Skeletal muscle tissue (tissue), 3 donors: ENCODE measurements at regions not wholly inside any gene's neighbourhood (a gene's known extent, or its start where the extent isn't known, plus 50 kb on each side); places are given as distances from the start of the nearest gene placed in this dataset.

Experiments
- H3K27ac ChIP-seq: one replicate; pipeline ENCODE4 v1.7.0; 2013; ENCODE audit warnings: mild to moderate bottlenecking, low read depth, low read length, inconsistent platforms
- H3K27me3 ChIP-seq, 3 donors: one replicate each; pipeline ENCODE4 v1.7.0; 2013; ENCODE audit warnings: low read length in 3 of 3; ENCODE audit not compliant: control insufficient read depth in 3 of 3, insufficient read depth in 3 of 3
- H3K36me3 ChIP-seq, 3 donors: one replicate each; pipeline ENCODE4 v1.7.0; 2013; ENCODE audit warnings: low read length in 3 of 3; ENCODE audit not compliant: control insufficient read depth in 3 of 3, insufficient read depth in 3 of 3
- H3K4me1 ChIP-seq, 3 donors: one replicate each; pipeline ENCODE4 v1.7.0; 2013; ENCODE audit warnings: low read length in 3 of 3, mild to moderate bottlenecking in 3 of 3; ENCODE audit not compliant: control insufficient read depth in 3 of 3, insufficient read depth in 3 of 3
- H3K4me3 ChIP-seq, 3 donors: one replicate each; pipeline ENCODE4 v1.7.0; 2013; ENCODE audit warnings: low read length in 3 of 3
- H3K9ac ChIP-seq, 3 donors: one replicate each; pipeline ENCODE4 v1.7.0; 2013; ENCODE audit warnings: low read length in 3 of 3, mild to moderate bottlenecking in 3 of 3, moderate library complexity in 2 of 3, low read depth in 1 of 3
- H3K9me3 ChIP-seq, 3 donors: one replicate each; pipeline ENCODE4 v1.7.0; 2013; ENCODE audit warnings: low read length in 3 of 3; ENCODE audit not compliant: control insufficient read depth in 3 of 3
- donor health status: Osteomylitis.

DNA sequence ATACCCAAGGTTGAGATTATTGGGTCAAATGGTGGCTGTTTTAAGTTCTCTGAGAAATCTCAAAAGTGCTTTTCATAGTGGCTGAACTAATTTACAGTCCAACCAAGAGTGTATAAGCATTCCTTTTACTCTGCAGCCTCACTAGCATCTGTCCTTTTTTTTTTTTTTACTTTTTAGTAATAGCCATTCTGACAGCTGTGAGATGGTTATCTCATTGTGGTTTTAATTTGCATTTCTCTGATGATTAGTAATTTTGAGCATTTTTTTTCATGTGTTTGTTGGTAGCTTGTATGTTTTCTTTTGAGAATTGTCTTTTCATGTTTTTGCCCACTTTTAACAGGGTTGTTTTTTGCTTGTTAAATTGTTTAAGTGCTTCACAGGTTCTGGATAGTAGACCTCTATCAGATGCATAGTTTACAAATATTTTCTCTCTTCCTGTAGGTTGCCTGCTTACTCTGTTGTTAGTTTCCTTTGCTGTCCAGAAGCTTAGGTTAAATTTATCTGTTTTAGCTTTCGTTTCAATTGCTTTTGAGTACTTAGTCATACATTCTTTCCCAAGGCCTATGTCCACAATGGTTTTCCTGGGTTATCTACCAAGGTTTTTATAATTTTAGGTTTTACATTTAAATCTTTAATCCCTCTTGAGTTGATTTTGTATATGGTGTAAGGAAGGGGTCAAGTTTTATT, 881.3 kb upstream of the SEL1L start:
- Histone ChIP-seq H3K27me3 (no peaks in the 10 kb centered on the region), H3K36me3 (no peaks in the 10 kb centered on the region), H3K4me3 (no peak overlapping the region), H3K9me3 (peaks cover 0 to 6% (median 0%) of the 10 kb centered on the region in 3 donors), H3K9ac (no peak overlapping the region), H3K27ac (no peak overlapping the region), H3K4me1 (no peaks in the 10 kb centered on the region)

DNA sequence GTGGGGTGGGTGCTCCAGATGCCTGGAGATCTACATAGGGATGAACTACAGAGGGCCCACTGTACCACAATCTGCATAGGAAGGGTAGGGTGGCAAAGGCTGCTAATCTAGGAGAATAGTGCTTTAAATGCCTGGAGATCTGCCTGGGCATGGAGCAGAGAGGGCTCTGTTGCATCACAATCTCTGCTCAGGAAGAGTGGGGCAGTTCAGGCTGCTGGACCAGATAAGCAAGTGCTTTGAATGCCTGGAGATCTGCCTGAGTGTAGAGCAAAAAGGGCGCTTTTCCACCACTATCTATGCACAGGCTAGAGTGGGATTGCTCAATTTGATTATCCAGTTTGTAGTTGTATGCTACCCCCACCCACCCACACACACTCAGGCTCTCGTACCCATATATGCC, 886.3 kb upstream of the SEL1L start:
- H3K9ac ChIP-seq: no peak overlapping the region

DNA sequence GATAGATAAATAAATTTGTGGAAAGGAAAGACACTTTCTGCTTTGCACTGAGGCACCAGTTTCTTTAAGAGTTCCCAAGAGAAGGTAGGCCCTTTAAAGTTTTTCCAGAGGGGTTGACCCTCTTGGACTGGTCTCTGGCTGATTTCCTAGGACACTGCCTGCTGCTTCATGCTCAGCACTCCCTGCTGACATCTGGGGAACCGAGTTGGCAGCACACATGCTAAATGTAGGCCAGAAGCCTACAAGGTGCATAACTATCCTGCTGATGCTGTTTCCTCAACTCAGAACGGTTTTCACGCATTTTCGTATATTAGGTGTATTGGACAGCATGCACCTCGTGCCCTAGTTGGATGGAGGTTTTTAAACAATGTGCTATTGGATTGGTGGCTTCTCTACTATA, 887.2 kb upstream of the SEL1L start:
- Histone ChIP-seq H3K4me3 (no peak overlapping the region), H3K9me3 (peaks cover 0 to 6% (median 0%) of the 10 kb centered on the region in 3 donors), H3K4me1 (no peaks in the 10 kb centered on the region), H3K27ac (no peak overlapping the region), H3K36me3 (no peaks in the 10 kb centered on the region), H3K9ac (no peak overlapping the region), H3K27me3 (no peaks in the 10 kb centered on the region)

More for the DNA sequence above, 886.3 kb upstream of the SEL1L start:
- no peaks in the 10 kb centered on the region for H3K4me1 ChIP-seq
- no peaks in the 10 kb centered on the region for H3K27me3 ChIP-seq
- peaks cover 0 to 6% (median 0%) of the 10 kb centered on the region in 3 donors for H3K9me3 ChIP-seq
- H3K36me3 ChIP-seq: no peaks in the 10 kb centered on the region
- no peak overlapping the region for H3K27ac ChIP-seq
- no peak overlapping the region for H3K4me3 ChIP-seq

DNA sequence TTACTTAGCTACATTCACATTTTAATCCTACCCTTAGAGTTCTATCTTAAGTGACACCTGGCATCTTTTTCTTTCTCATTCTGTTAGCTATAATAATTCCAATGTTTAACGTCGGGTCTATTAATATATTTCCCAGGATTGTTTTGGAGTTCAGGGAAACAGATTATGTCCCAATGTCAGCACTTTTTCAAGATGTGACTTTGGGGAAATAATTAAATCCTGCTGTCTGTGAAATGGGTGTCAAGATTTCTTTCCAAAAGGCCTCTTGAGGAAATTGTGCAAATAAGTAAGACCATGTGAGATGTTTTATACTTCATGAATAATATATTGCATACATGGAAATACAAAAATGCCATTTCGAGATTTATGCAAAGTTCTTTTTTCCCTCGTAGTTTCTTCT, 887.6 kb upstream of the SEL1L start:
- Histone ChIP-seq H3K4me1 (no peaks in the 10 kb centered on the region), H3K9ac (no peak overlapping the region), H3K27ac (no peak overlapping the region), H3K36me3 (no peaks in the 10 kb centered on the region), H3K9me3 (peaks cover 0 to 6% (median 0%) of the 10 kb centered on the region in 3 donors), H3K4me3 (no peak overlapping the region), H3K27me3 (no peaks in the 10 kb centered on the region)

DNA sequence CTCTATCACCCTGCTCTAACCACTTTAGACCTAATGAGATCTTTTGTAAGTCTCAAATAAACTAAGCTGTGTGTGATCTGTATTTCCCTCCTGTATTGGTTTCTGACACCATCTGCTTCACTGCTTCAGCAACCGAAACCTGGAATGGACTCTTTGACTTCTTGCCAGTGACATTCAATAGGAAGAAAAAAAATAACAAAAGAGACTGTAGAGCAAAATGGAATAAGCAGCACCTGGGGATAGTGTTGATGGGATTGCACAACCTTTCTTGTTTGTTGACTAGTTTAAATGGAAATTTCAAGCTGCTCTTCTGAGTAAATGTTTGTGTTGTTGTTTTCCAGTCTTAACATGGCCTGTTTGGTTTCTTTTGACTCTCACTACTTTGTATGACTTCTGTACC, 888.6 kb upstream of the SEL1L start:
- H3K36me3 ChIP-seq: no peaks in the 10 kb centered on the region

DNA sequence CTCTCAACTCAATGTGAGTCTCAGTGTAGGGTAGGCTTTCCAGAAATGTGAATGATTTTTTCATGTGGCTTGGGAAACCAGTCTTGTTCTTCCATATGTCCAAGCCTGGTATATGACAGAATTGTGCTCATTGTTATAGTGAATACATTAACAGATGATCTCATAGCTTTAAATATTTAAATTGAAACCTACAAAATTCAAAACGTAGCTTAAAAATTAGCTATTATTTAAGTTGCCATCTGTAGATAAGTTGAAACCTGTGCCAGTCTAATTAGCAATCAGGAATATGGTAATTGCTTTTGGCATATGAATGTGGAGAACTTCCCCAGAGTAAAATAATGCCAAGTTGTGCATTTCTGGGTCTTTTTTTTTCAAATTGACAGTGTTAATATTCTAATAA, 891.6 kb upstream of the SEL1L start:
- Histone ChIP-seq H3K9ac (no peak overlapping the region), H3K4me1 (no peaks in the 10 kb centered on the region), H3K9me3 (no peaks in the 10 kb centered on the region), H3K27me3 (no peaks in the 10 kb centered on the region), H3K36me3 (no peaks in the 10 kb centered on the region), H3K27ac (no peak overlapping the region), H3K4me3 (no peak overlapping the region)

More for the DNA sequence above, 888.6 kb upstream of the SEL1L start:
- H3K27me3 ChIP-seq: no peaks in the 10 kb centered on the region
- H3K9ac ChIP-seq: no peak overlapping the region
- peaks cover 0 to 2% (median 0%) of the 10 kb centered on the region in 3 donors for H3K9me3 ChIP-seq
- H3K4me3 ChIP-seq: no peak overlapping the region
- H3K4me1 ChIP-seq: no peaks in the 10 kb centered on the region
- H3K27ac ChIP-seq: no peak overlapping the region

DNA sequence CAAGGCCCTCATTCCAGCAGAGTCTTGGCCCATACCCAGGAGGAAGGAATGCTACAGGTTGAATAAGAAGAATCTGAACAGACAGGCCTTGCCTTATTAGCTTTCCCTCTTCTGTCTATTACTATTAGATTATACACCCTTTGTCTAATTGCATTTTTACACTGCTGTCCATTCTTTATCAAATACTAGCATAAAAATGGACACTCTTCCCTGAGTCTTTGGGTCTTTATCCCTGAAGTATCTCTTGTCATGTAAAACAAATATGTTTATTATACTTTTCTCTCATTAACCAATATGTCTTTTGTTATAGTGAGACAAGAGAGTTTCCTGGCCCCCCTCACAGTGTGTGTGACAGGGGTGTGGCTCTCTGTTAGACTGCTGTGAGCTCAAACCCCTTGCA, 897.4 kb upstream of the SEL1L start:
- no peaks in the 10 kb centered on the region for H3K36me3 ChIP-seq
- no peak overlapping the region for H3K4me3 ChIP-seq
- no peaks in the 10 kb centered on the region for H3K4me1 ChIP-seq
- no peak overlapping the region for H3K9ac ChIP-seq
- no peak overlapping the region for H3K27ac ChIP-seq
- no peaks in the 10 kb centered on the region for H3K27me3 ChIP-seq
- H3K9me3 ChIP-seq: no peaks in the 10 kb centered on the region

DNA sequence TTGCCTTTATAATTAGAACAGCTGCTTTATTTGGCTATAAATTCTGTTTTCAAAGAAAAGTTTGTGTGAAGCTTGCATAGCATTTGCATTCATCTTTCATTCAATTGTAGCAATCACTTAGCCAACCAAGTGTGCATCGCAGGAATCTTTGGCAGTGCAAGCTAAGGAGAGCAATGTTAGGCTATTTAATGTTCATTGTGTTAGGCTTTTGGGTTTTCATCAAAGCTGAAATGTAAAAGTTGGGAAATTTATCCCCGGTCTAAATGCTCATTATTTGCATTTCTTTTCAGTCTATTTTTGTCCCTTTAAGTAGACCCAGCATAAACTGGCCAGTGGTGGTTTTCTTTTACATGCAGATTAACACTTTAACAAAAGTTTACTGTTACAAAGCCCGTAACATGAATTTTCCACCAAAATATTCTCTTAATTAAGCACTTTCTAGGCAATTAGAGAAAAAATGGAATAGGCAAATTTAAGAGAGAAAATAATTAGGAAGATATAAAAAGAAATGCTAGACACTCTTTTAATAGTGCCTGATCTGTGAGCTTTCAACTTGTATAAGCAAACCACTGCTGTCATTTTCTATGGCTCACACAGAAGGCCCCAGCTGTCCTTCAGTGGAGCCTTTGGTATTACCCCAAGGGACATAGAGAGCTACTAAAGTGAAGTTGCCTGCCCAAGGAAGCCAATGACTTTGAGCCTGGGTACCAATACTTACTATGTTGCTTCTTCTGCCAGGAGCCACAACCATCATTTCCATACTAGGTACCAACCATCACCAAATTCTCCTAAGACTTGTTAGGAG, 898.9 kb upstream of the SEL1L start:
- H3K4me3 ChIP-seq: no peak overlapping the region
- no peaks in the 10 kb centered on the region for H3K9me3 ChIP-seq
- H3K27me3 ChIP-seq: no peaks in the 10 kb centered on the region
- H3K36me3 ChIP-seq: no peaks in the 10 kb centered on the region
- H3K4me1 ChIP-seq: no peaks in the 10 kb centered on the region
- no peak overlapping the region for H3K9ac ChIP-seq
- no peak overlapping the region for H3K27ac ChIP-seq

DNA sequence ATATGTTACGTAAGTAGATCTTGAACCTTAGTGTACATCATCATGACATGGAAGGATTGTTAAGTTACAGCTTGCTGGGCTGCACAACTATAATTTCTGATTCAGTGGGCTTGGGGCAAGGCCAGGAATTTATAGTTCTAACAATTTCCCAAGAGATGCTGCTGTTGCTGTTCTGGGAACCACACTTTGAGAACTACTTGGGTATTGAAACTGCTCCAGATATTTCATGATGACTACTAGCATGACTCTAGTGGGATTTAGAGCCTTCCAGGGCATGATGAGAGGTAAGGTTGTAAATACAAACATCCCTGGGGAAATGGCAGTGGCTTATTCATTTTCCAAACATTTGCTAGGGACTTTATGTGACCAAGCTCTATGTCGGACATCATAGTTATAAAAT, 904.8 kb upstream of the SEL1L start:
- Histone ChIP-seq H3K27ac (no peak overlapping the region), H3K4me1 (no peaks in the 10 kb centered on the region), H3K36me3 (no peaks in the 10 kb centered on the region), H3K4me3 (no peak overlapping the region), H3K9me3 (no peaks in the 10 kb centered on the region), H3K9ac (no peak overlapping the region), H3K27me3 (no peaks in the 10 kb centered on the region)

DNA sequence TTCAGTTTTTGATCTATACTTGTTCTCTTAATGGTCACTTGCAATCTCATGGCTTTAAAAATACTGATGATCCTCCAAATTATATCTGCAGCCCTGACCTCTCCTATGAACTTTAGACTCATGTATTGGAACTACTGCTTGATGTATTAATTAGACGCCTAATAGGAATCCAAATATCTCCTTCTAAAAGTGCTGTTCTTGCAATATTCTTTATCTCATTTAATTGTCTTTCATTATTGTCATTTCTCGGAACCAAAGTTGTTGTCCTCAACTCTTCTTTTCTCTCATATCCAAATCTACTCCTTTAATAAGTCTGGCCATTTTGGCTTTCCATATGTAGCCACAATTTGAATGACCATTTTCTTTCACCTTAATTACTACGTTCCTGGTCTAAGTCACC, 907.6 kb upstream of the SEL1L start:
- Histone ChIP-seq H3K9ac (no peak overlapping the region), H3K27ac (no peak overlapping the region), H3K27me3 (no peaks in the 10 kb centered on the region), H3K9me3 (no peaks in the 10 kb centered on the region), H3K4me3 (no peak overlapping the region), H3K36me3 (no peaks in the 10 kb centered on the region), H3K4me1 (no peaks in the 10 kb centered on the region)
